Neutrophil (primary cell): ENCODE measurements at regions not wholly inside any gene's neighbourhood (a gene's known extent, or its start where the extent isn't known, plus 50 kb on each side); places are given as distances from the start of the nearest gene placed in this dataset.

Source experiments
- H3K27ac ChIP-seq: fragments of 200-600 bp; sonication (generic); 2 replicates; pipeline ENCODE4 v1.5.1; 2016; ENCODE audit warnings: mild to moderate bottlenecking, moderate library complexity
- H3K27me3 ChIP-seq: fragments of 200-600 bp; sonication (generic); 2 replicates; pipeline ENCODE4 v1.6.0; 2016; ENCODE audit warnings: mild to moderate bottlenecking
- H3K36me3 ChIP-seq: fragments of 200-600 bp; sonication (generic); 2 replicates; pipeline ENCODE4 v1.5.1; 2017
- H3K4me1 ChIP-seq, 2 experiments: fragments of 200-600 bp in 1 of 2; sonication (generic) in 1 of 2; 1 replicate in 1 of 2; 2 replicates in 1 of 2; pipeline versions ENCODE4 v1.5.1 to v1.6.1; 2013 to 2016; ENCODE audit warnings: low read depth in 1 of 2, low read length in 1 of 2, mild to moderate bottlenecking in 1 of 2, moderate library complexity in 1 of 2; ENCODE audit not compliant: control insufficient read depth in 1 of 2, insufficient read depth in 1 of 2
- H3K4me3 ChIP-seq, 2 experiments: fragments of 200-600 bp in 1 of 2; sonication (generic) in 1 of 2; 1 replicate in 1 of 2; 2 replicates in 1 of 2; pipeline ENCODE4 v1.5.1; 2013 to 2016; ENCODE audit warnings: low read depth in 1 of 2, low read length in 1 of 2, mild to moderate bottlenecking in 1 of 2, moderate library complexity in 1 of 2
- H3K9me3 ChIP-seq: fragments of 200-600 bp; sonication (generic); 2 replicates; pipeline ENCODE4 v1.5.1; 2016
- CTCF ChIP-seq: fragments of 200-600 bp; sonication (generic); IDR thresholded peaks from 2 replicates; pipeline ENCODE4 v1.5.1; 2016; ENCODE audit warnings: antibody characterized with exemption

DNA sequence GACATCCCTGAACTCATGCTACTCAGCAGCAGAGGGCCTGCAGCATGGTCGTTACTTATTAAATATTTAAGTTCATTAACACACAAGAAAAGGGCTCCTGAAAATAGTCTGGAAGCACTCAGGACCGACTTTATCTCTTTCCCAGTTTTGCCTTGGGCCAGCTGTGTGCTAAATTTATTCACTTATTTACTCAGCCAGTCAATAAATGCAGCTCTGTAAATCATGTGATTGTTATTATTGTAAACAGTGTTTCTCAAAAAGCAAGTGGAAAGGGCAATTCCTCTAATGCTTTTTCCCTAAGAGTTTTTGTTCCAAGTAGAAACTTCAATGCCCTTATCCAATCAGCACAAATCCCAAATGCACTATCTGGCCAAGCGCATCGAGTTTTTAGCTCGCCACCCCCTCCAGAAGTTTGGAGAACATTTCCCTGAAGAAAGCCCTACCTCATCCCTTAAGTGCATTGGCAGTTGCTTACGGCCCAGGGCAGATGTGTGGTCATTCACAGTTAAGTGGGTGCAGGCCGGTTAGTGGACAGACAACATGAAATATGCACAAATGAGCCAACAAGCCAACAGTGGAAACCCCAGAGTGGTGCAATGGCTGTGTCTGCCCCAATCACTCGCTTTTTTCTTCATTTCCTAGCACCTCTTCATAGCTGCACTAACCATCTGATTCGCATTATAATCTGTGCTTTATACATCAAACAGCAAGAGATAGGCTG is 125.8 kb downstream of the SMIM20 start:
- Histone ChIP-seq H3K9me3 (no peaks in the 10 kb centered on the region), H3K36me3 (no peaks in the 10 kb centered on the region), H3K4me3 (no peak overlapping the region), H3K27me3 (peaks cover 56% of the 10 kb centered on the region), H3K4me1 (no peaks in the 10 kb centered on the region), H3K27ac (no peak overlapping the region)
- TF ChIP-seq CTCF = no peak

DNA sequence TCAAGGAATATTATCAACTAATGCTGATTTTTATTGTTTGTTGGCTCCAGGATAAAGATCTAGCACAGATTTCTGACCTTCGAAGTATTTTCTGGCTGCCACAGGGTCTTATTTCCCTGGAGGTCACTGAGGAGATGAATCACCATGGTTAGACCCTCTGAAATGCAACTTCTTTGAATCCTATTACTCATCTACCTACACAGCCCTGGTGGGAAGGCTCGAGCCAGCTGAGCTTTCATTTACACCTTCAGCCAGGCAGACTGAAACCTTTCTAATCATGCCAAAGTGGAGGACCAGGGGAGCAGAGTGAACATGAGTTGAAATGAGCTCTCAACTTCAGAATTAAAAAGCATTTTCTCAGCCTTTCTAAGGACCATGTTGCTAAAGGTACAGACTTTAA is 130.5 kb downstream of the SMIM20 start:
- no peaks in the 10 kb centered on the region for H3K4me1 ChIP-seq
- peaks cover 62% of the 10 kb centered on the region for H3K27me3 ChIP-seq
- H3K4me3 ChIP-seq = no peak overlapping the region
- H3K27ac ChIP-seq = no peak overlapping the region
- no peaks in the 10 kb centered on the region for H3K9me3 ChIP-seq
- H3K36me3 ChIP-seq = no peaks in the 10 kb centered on the region
- no peak for TF ChIP-seq CTCF

DNA sequence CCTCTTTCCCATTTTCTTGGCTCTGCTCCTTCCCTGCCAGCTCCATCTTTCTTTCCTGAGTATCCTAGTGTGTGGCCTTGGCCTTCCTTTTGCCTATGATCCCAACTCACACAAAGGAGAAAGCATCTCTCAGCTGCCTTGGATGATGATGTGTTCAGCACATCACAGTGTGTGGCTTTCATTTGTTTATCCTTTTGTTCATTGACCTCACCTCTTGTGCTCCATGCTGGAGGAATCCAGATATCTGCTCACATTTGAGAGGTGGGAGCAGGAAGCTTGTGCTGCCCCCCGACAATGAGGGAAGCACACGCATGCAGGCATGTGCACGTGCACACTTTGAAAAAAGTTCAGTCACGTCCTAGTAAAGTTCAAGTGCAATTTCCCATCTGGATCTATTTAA is 131.0 kb downstream of the SMIM20 start:
- Histone ChIP-seq H3K36me3 (no peaks in the 10 kb centered on the region), H3K4me1 (no peaks in the 10 kb centered on the region), H3K4me3 (no peak overlapping the region), H3K27me3 (peaks cover 67% of the 10 kb centered on the region), H3K27ac (no peak overlapping the region), H3K9me3 (no peaks in the 10 kb centered on the region)
- no peak for TF ChIP-seq CTCF

GRCh38 chr4:26047795-26048194 is 133.8 kb downstream of the SMIM20 start:
- Histone ChIP-seq H3K9me3 (no peaks in the 10 kb centered on the region), H3K4me1 (peaks cover 0 to 1% of the 10 kb centered on the region in 2 experiments), H3K4me3 (no peak overlapping the region), H3K36me3 (no peaks in the 10 kb centered on the region), H3K27me3 (peaks cover 72% of the 10 kb centered on the region), H3K27ac (no peak overlapping the region)
- TF ChIP-seq CTCF = no peak

GRCh38 chr4:26048378-26048882 is 134.4 kb downstream of the SMIM20 start:
- TF ChIP-seq CTCF = no peak
- Histone ChIP-seq H3K4me1 (peaks cover 6 to 7% of the 10 kb centered on the region in 2 experiments), H3K36me3 (no peaks in the 10 kb centered on the region), H3K27ac (no peak overlapping the region), H3K4me3 (no peak overlapping the region), H3K27me3 (peaks cover 76% of the 10 kb centered on the region), H3K9me3 (no peaks in the 10 kb centered on the region)
